ENCODE measurements at regions not wholly inside any gene's neighbourhood (a gene's known extent, or its start where the extent isn't known, plus 50 kb on each side); places are given as distances from the start of the nearest gene placed in this dataset.

DNA sequence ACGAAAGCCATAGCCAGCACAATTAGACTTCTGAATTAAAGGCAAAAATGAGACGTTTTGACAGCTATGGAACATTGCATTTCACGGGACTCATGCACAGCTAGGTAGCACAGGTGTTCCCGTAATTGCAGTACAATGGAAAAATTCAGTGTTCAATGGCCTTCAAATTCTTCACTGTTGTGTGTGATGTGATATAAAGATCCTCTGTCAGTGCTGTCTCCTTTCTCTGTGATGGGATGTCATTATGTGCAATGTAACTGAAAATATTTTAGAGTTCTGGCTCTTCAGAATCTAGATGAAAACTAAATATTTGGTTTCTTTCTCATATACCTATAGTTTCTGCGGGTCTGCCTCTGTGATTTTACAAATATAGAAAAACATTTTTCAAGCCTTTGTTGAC, 1599.7 kb downstream of the MRPL39 start:
- H3K27me3 ChIP-seq (ENCODE audit: low read depth) = no peaks in the 10 kb centered on the region
- H3K9me3 ChIP-seq (replicated peaks) = peaks cover 8% of the 10 kb centered on the region
- DNase-seq = no peak
- H3K4me3 ChIP-seq = no peak overlapping the region
- TF ChIP-seq, protein P1, sequence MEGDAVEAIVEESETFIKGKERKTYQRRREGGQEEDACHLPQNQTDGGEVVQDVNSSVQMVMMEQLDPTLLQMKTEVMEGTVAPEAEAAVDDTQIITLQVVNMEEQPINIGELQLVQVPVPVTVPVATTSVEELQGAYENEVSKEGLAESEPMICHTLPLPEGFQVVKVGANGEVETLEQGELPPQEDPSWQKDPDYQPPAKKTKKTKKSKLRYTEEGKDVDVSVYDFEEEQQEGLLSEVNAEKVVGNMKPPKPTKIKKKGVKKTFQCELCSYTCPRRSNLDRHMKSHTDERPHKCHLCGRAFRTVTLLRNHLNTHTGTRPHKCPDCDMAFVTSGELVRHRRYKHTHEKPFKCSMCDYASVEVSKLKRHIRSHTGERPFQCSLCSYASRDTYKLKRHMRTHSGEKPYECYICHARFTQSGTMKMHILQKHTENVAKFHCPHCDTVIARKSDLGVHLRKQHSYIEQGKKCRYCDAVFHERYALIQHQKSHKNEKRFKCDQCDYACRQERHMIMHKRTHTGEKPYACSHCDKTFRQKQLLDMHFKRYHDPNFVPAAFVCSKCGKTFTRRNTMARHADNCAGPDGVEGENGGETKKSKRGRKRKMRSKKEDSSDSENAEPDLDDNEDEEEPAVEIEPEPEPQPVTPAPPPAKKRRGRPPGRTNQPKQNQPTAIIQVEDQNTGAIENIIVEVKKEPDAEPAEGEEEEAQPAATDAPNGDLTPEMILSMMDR (IDR thresholded peaks at IDR 0.05; ENCODE audit: borderline replicate concordance) = no peak
- no peaks in the 10 kb centered on the region for H3K4me1 ChIP-seq
- no peaks in the 10 kb centered on the region for H3K36me3 ChIP-seq
- H3K27ac ChIP-seq (replicated peaks) = no peak overlapping the region
- intact Hi-C loops (cut with micrococcal nuclease) = no loop called here

DNA sequence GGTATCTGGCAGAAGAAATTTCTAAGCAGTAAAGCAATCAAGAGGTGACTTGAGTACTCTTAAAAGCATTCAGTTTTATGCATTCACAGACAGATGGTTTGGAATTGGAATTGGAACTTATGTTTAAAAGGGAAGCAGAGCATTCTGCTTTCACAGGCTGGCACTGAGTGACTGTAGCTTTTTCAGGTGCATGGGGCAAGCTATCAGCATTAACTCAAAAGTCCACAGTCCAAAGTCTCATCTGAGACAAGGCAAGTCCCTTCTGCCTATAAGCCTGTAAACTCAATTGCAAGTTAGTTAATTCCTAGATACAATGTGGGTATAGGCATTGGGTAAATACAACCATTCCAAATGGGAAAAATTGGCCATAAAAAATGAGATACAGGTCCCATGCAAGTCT, 1620.3 kb downstream of the MRPL39 start:
- intact Hi-C loops (cut with micrococcal nuclease) = no loop called here
- H3K4me1 ChIP-seq = no peaks in the 10 kb centered on the region
- no peak overlapping the region for H3K4me3 ChIP-seq
- TF ChIP-seq, protein P1 (IDR thresholded peaks at IDR 0.05; ENCODE audit: borderline replicate concordance) = no peak
- H3K27ac ChIP-seq (replicated peaks) = no peak overlapping the region
- H3K27me3 ChIP-seq (ENCODE audit: low read depth) = no peaks in the 10 kb centered on the region
- DNase-seq = no peak
- H3K9me3 ChIP-seq (replicated peaks) = peaks cover 3% of the 10 kb centered on the region
- H3K36me3 ChIP-seq = no peaks in the 10 kb centered on the region

DNA sequence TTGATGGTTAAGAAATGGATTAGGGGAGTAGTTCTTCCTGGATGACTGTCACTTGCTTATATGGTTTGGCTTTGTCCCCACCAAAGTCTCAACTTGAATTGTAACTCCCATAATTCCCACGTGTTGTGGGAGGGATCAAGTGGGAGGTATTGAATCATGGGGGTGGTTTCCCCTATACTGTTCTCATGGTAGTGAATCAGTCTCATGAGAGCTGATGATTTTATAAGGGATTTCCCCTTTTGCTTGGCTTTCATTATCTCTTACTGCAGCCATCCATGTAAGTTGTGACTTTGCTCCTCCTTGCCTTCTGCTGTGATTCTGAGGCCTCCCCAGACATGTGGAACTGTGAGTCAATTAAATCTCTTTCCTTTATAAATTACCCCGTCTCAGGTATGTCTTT, 1621.1 kb downstream of the MRPL39 start:
- no peak overlapping the region for H3K27ac ChIP-seq (replicated peaks)
- no peak for DNase-seq
- TF ChIP-seq, protein P1 (IDR thresholded peaks at IDR 0.05; ENCODE audit: borderline replicate concordance) = no peak
- no peaks in the 10 kb centered on the region for H3K4me1 ChIP-seq
- H3K36me3 ChIP-seq = no peaks in the 10 kb centered on the region
- intact Hi-C loops (cut with micrococcal nuclease) = no loop called here
- no peak overlapping the region for H3K4me3 ChIP-seq
- no peaks in the 10 kb centered on the region for H3K27me3 ChIP-seq (ENCODE audit: low read depth)
- peaks cover 3% of the 10 kb centered on the region for H3K9me3 ChIP-seq (replicated peaks)

DNA sequence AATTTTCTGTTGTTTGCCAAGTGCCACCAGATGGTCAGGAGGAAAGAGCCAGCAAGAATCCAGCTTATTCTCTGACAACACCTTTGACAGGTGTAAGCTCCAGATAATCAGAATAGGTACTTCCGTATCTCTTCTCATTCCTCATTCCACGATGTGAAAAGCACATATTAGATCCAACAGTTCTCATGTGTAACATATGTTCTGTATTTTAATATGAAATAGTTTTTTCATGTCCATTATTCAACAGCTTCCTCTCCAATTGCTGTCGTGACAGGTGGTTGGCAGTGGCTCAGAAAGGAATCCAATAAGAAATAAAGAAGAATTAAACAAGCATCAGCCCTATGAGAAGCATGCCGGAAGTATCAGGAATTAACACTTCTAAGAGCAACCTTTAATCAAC, 1624.7 kb downstream of the MRPL39 start:
- peaks cover under 1% of the 10 kb centered on the region for H3K9me3 ChIP-seq (replicated peaks)
- intact Hi-C loops (cut with micrococcal nuclease) = no loop called here
- no peak overlapping the region for H3K4me3 ChIP-seq
- H3K4me1 ChIP-seq = no peaks in the 10 kb centered on the region
- DNase-seq = no peak
- no peaks in the 10 kb centered on the region for H3K27me3 ChIP-seq (ENCODE audit: low read depth)
- no peak overlapping the region for H3K27ac ChIP-seq (replicated peaks)
- TF ChIP-seq, protein P1 (IDR thresholded peaks at IDR 0.05; ENCODE audit: borderline replicate concordance) = no peak
- no peaks in the 10 kb centered on the region for H3K36me3 ChIP-seq

DNA sequence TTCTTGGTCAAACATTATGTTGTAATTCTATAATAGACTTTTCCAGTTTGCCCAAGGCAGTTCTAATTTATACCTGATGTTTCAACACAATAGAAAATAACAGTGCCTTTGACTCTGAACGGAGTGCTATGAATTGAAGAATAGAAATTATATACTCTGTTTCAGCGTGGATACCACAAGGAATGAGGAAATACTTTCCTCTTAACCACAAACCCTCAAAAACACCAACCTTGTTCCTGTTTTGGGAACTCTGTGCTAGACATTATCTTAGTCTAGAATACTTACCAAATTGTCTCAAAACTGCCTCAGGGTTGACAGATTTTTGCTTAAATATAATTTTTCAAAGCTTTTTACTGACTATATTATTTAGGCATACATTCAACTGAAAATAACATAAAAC, 1629.3 kb downstream of the MRPL39 start:
- Histone ChIP-seq H3K27me3 (ENCODE audit: low read depth) (peaks cover 4% of the 10 kb centered on the region), H3K4me3 (no peak overlapping the region), H3K27ac (replicated peaks) (no peak overlapping the region), H3K4me1 (no peaks in the 10 kb centered on the region), H3K36me3 (no peaks in the 10 kb centered on the region), H3K9me3 (replicated peaks) (no peaks in the 10 kb centered on the region)
- intact Hi-C loops (cut with micrococcal nuclease) = no loop called here
- DNase-seq = no peak
- TF ChIP-seq, protein P1 (IDR thresholded peaks at IDR 0.05; ENCODE audit: borderline replicate concordance) = no peak

Data from left ventricle myocardium inferior (tissue), 1 donor.